K562 (cell line): ENCODE measurements at regions not wholly inside any gene's neighbourhood (a gene's known extent, or its start where the extent isn't known, plus 50 kb on each side); places are given as distances from the start of the nearest gene placed in this dataset.

Source experiments
- ATAC-seq: fragments of 200-7000 bp; cut with Tn5 transposase; 3 replicates; pipeline ENCODE4 v1.9.1; 2020; ENCODE audit warnings: moderate library complexity
- BruUV-seq: library from RNA; stranded (reverse); fragments of 400-500 nt; replicated peaks from 2 replicates; lab custom pipeline; 2021; lab: Mats Ljungman, UMichigan
- CTCF ChIA-PET: fragments of 300-600 bp; formaldehyde crosslinking; extraction: SDS; loops from one replicate; lab custom pipeline; 2021; ENCODE audit warnings: low intra/inter-chr PET ratio; lab: Yijun Ruan, JAX
- POLR2A ChIA-PET: fragments of 300-600, 350-650 bp; sonication (Branson Sonifier 250); formaldehyde crosslinking; extraction: SDS; loops from one replicate; lab custom pipeline; 2021; ENCODE audit warnings: antibody characterized with exemption, inconsistent platforms; lab: Yijun Ruan, JAX
- DNase-seq, 4 experiments: peaks; one replicate each; pipeline versions ENCODE4 v3.0.0 to v3.0.0-alpha.2; 2011 to 2018; ENCODE audit warnings: low spot score in 3 of 4, mixed read lengths in 3 of 4; ENCODE audit errors: extremely low read depth in 1 of 4
- FAIRE-seq: peaks from 2 replicates; lab custom pipeline; 2011; peaks lifted over from hg19 to GRCh38; lab: Jason Lieb, UNC
- H2AFZ ChIP-seq: 2 replicates; pipeline ENCODE4 v1.6.0; 2011; ENCODE audit warnings: low read depth, low read length, control low read depth, inconsistent platforms
- H3K27ac ChIP-seq: fragments of 200-600 bp; 3 replicates; pipeline ENCODE4 v1.8.0; 2011; ENCODE audit warnings: low read depth, mild to moderate bottlenecking, control low read depth, inconsistent platforms, low read length, moderate library complexity, mixed read lengths; ENCODE audit errors: extremely low read depth
- H3K27me3 ChIP-seq, 2 experiments: fragments of 300-600 bp in 1 of 2; 2 replicates in 1 of 2; 3 replicates in 1 of 2; pipeline versions ENCODE4 v1.6.0 to v1.8.0; 2011; ENCODE audit warnings: inconsistent platforms in 2 of 2, low read length in 2 of 2, mild to moderate bottlenecking in 1 of 2, mixed read lengths in 1 of 2, moderate library complexity in 1 of 2; ENCODE audit not compliant: control insufficient read depth in 2 of 2, insufficient read depth in 2 of 2
- H3K36me3 ChIP-seq: fragments of 300-600 bp; 3 replicates; pipeline ENCODE4 v1.8.0; 2011; ENCODE audit warnings: mild to moderate bottlenecking, low read length, inconsistent platforms; ENCODE audit not compliant: control insufficient read depth, insufficient read depth
- H3K4me1 ChIP-seq, 2 experiments: fragments of 200-600 bp in 1 of 2; replicated peaks in 1 of 2; 2 replicates in 1 of 2; 3 replicates in 1 of 2; pipeline versions ENCODE4 v1.5.1 to v1.8.0; 2011; ENCODE audit warnings: inconsistent platforms in 2 of 2, low read length in 2 of 2, mild to moderate bottlenecking in 1 of 2, mixed read lengths in 1 of 2, moderate library complexity in 1 of 2; ENCODE audit not compliant: control insufficient read depth in 2 of 2, insufficient read depth in 2 of 2
- H3K4me2 ChIP-seq: 2 replicates; pipeline ENCODE4 v1.6.1; 2011; ENCODE audit warnings: low read length, control low read depth, inconsistent platforms, mixed read lengths; ENCODE audit not compliant: insufficient read depth
- H3K4me3 ChIP-seq: fragments of 200-600 bp; sonication (generic), shearing (Covaris generic); 2 replicates; pipeline ENCODE4 v1.5.1; 2016; ENCODE audit warnings: control low read depth, inconsistent platforms
- H3K79me2 ChIP-seq: fragments of 200-600 bp; 3 replicates; pipeline ENCODE4 v1.8.0; 2011; ENCODE audit warnings: low read length, inconsistent platforms; ENCODE audit not compliant: control insufficient read depth, insufficient read depth
- H3K9ac ChIP-seq, 2 experiments: 2 replicates each; pipeline versions ENCODE4 v1.6.0 to v1.6.1; 2011; ENCODE audit warnings: low read depth in 2 of 2, low read length in 2 of 2, control low read depth in 1 of 2, inconsistent platforms in 1 of 2, mild to moderate bottlenecking in 1 of 2, mixed read lengths in 1 of 2; ENCODE audit not compliant: insufficient read depth in 1 of 2
- H3K9me1 ChIP-seq: one replicate; pipeline ENCODE4 v1.6.0; 2011; ENCODE audit warnings: inconsistent platforms, mild to moderate bottlenecking, low read length, moderate library complexity; ENCODE audit not compliant: control insufficient read depth, insufficient read depth
- H3K9me3 ChIP-seq: replicated peaks from 2 replicates; pipeline ENCODE4 v1.5.1; 2011; ENCODE audit warnings: low read depth, low read length, inconsistent platforms; ENCODE audit not compliant: control insufficient read depth, insufficient read depth
- H4K20me1 ChIP-seq: replicated peaks from 2 replicates; pipeline ENCODE4 v1.6.1; 2011; ENCODE audit warnings: low read length, inconsistent platforms, mixed read lengths; ENCODE audit not compliant: control insufficient read depth, insufficient read depth
- BRD4 ChIP-seq: fragments of 200-600 bp; sonication (generic); IDR thresholded peaks from 2 replicates; pipeline ENCODE4 v1.6.1; 2017; ENCODE audit warnings: inconsistent platforms
- BRD9 ChIP-seq: fragments of 450-650 bp; IDR thresholded peaks from 2 replicates; pipeline ENCODE4 v1.6.1; 2018; ENCODE audit warnings: low read depth; ENCODE audit not compliant: partially characterized antibody
- FOXA1 ChIP-seq: fragments of 450-650 bp; IDR thresholded peaks from 2 replicates; pipeline ENCODE4 v1.6.1; 2016; ENCODE audit warnings: mild to moderate bottlenecking, borderline replicate concordance
- FOXJ2 ChIP-seq: fragments of 200-800 bp; sonication (Bioruptor generic); IDR thresholded peaks from 2 replicates; pipeline ENCODE4 v1.6.1; 2016; ENCODE audit warnings: missing genetic modification characterization, missing compliant biosample characterization
- HNRNPK ChIP-seq: fragments of 200-400 bp; formaldehyde crosslinking; IDR thresholded peaks from one replicate; pipeline ENCODE4 v1.6.1; 2018; ENCODE audit warnings: mild to moderate bottlenecking, low read depth, low read length; ENCODE audit not compliant: poor library complexity, severe bottlenecking
- JUN ChIP-seq, 2 experiments: sonication (generic) in 1 of 2; formaldehyde crosslinking in 1 of 2; IDR thresholded peaks; 2 replicates each; pipeline versions ENCODE4 v1.6.1 to v1.8.0; 2012 to 2022; ENCODE audit warnings: borderline replicate concordance in 2 of 2, mild to moderate bottlenecking in 2 of 2, improper control_type of control experiment in 1 of 2, low read depth in 1 of 2, low read length in 1 of 2, missing genetic modification reagents in 1 of 2
- MYBL2 ChIP-seq, 2 experiments: fragments of 450-650 bp in 1 of 2; sonication (generic) in 1 of 2; formaldehyde crosslinking in 1 of 2; IDR thresholded peaks; 2 replicates each; pipeline versions ENCODE4 v1.6.1 to v1.8.1; 2017 to 2022; ENCODE audit warnings: borderline replicate concordance in 1 of 2, inconsistent platforms in 1 of 2, low read depth in 1 of 2, mild to moderate bottlenecking in 1 of 2, missing genetic modification reagents in 1 of 2, moderate library complexity in 1 of 2
- PHB ChIP-seq: fragments of 250-450 bp; sonication (Bioruptor Pico); IDR thresholded peaks from 2 replicates; pipeline ENCODE4 v1.5.0; 2021
- SMARCA5 ChIP-seq: fragments of 450-650 bp; IDR thresholded peaks from 2 replicates; pipeline ENCODE4 v1.6.1; 2016
- STAT5B ChIP-seq: fragments of 250-450 bp; sonication (Bioruptor Pico); IDR thresholded peaks from 2 replicates; pipeline ENCODE4 v1.8.0; 2021; ENCODE audit warnings: mild to moderate bottlenecking, inconsistent platforms
- WHSC1 ChIP-seq: IDR thresholded peaks from one replicate; pipeline ENCODE4 v1.6.1; 2012; ENCODE audit warnings: low read length, control low read depth, inconsistent platforms
- ZNF143 ChIP-seq: sonication (generic); formaldehyde crosslinking; IDR thresholded peaks from 2 replicates; pipeline ENCODE4 v1.9.0; 2022; ENCODE audit warnings: mild to moderate bottlenecking, missing genetic modification reagents
- ZNF232 ChIP-seq: sonication (generic); formaldehyde crosslinking; IDR thresholded peaks from 2 replicates; pipeline ENCODE4 v1.8.0; 2022; ENCODE audit warnings: mild to moderate bottlenecking, missing genetic modification reagents
- ZNF586 ChIP-seq: fragments of 450-650 bp; formaldehyde crosslinking; conservative IDR thresholded peaks from 2 replicates; pipeline ENCODE4 v1.4.0; 2020; ENCODE audit warnings: mild to moderate bottlenecking, moderate library complexity
- WGBS: fragments of 100-300 bp; shearing (Covaris generic); methylation state at CpG from one replicate; pipeline ENCODE4 v1.1.6; 2016; ENCODE audit warnings: low coverage, mixed read lengths; ENCODE audit not compliant: insufficient coverage; ENCODE audit errors: missing lambda C conversion rate; 5-methylcytosine and 5-hydroxymethylcytosine counted together
- in situ Hi-C: fragments of 300-500 bp; cut with MboI; formaldehyde crosslinking; loops from 4 replicates; pipeline ENCODE4 v1.15.0; 2018; ENCODE audit warnings: inconsistent platforms, mixed read lengths
- intact Hi-C: fragments of 100-400 bp; cut with micrococcal nuclease; formaldehyde crosslinking; loops from 2 replicates; pipeline ENCODE4 v1.14.2; 2022
- TF ChIP-seq, protein P1 (sequence below): sonication (generic); formaldehyde crosslinking; IDR thresholded peaks from 2 replicates; pipeline ENCODE4 v1.8.0; 2022; ENCODE audit warnings: mild to moderate bottlenecking, missing genetic modification reagents
- TF ChIP-seq, protein P2 (sequence below): fragments of 450-650 bp; conservative IDR thresholded peaks from 2 replicates; pipeline ENCODE4 v1.6.1; 2016; ENCODE audit warnings: missing genetic modification characterization, low read depth, mild to moderate bottlenecking, missing compliant biosample characterization, moderate library complexity
- TF ChIP-seq, protein P3 (sequence below): sonication (generic); formaldehyde crosslinking; IDR thresholded peaks from 2 replicates; pipeline ENCODE4 v1.8.0; 2022; ENCODE audit warnings: missing genetic modification reagents, mild to moderate bottlenecking, borderline replicate concordance
- TF ChIP-seq, protein P4 (sequence below): fragments of 450-650 bp; formaldehyde crosslinking; conservative IDR thresholded peaks from 2 replicates; pipeline ENCODE4 v1.4.0; 2022; ENCODE audit warnings: mild to moderate bottlenecking, missing genetic modification characterization

DNA sequence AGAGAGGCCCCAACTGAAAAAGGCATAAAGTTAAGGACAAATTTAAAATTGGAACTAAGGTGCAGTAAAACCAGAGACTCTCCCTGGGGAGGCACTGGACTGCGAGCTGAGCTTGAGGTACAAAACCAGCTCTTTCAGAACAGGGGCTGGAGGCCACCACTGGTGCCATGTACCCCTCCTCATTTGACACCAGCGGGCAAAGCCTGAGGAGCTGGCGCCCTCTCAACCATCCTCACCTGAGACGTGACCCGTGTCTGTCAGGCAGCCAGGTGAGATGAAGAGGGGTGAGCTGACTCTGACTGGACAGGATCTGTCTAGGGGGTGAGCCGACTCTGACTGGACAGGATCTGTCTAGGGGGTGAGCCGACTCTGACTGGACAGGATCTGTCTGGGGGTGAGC, 68.5 kb downstream of the TMEM18 start:
- H3K27me3 ChIP-seq = peaks cover 11 to 42% of the 10 kb centered on the region in 2 experiments; a peak in 4 of 5 replicates
- ChIA-PET POLR2A (interaction anchor here (0.7 kb wide), 1 partner anchor 415 kb away, joined by 3 read pairs; no protein-coding TSS in a partner anchor), CTCF (no interaction called here)
- H3K4me1 ChIP-seq = peaks cover 0 to 4% of the 10 kb centered on the region in 2 experiments; a peak in 1 of 5 replicates
- H3K79me2 ChIP-seq = no peaks in the 10 kb centered on the region
- no peak for ATAC-seq
- DNase-seq = no peak
- no peak overlapping the region for H2AFZ ChIP-seq
- no peaks in the 10 kb centered on the region for H4K20me1 ChIP-seq
- FAIRE-seq = no peak
- no peaks in the 10 kb centered on the region for H3K36me3 ChIP-seq
- no peak overlapping the region for H3K4me2 ChIP-seq
- H3K9me3 ChIP-seq = no peaks in the 10 kb centered on the region
- no peaks in the 10 kb centered on the region for H3K9me1 ChIP-seq
- BruUV-seq = no TSS peak
- H3K9ac ChIP-seq = no peak overlapping the region
- intact Hi-C loops = no loop called here
- WGBS = 1% methylated on average over 7 of the region's 7 CpGs
- H3K4me3 ChIP-seq = no peak overlapping the region
- no peak overlapping the region for H3K27ac ChIP-seq
- in situ Hi-C loops = no loop called here
- TF ChIP-seq WHSC1 = no peak
- TF ChIP-seq, protein P1, sequence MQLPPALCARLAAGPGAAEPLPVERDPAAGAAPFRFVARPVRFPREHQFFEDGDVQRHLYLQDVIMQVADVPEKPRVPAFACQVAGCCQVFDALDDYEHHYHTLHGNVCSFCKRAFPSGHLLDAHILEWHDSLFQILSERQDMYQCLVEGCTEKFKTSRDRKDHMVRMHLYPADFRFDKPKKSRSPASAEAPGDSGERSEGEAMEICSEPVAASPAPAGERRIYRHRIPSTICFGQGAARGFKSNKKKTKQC (CRISPR knock-in tag) = no peak
- no peak for TF ChIP-seq JUN (IDR thresholded peaks at IDR 0.05; ENCODE audit: borderline replicate concordance, low read depth, low read length)
- TF ChIP-seq JUN (CRISPR knock-in tag; IDR thresholded peaks at IDR 0.05; ENCODE audit: borderline replicate concordance) = no peak
- TF ChIP-seq BRD4 = no peak
- TF ChIP-seq, protein P2, sequence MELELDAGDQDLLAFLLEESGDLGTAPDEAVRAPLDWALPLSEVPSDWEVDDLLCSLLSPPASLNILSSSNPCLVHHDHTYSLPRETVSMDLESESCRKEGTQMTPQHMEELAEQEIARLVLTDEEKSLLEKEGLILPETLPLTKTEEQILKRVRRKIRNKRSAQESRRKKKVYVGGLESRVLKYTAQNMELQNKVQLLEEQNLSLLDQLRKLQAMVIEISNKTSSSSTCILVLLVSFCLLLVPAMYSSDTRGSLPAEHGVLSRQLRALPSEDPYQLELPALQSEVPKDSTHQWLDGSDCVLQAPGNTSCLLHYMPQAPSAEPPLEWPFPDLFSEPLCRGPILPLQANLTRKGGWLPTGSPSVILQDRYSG (tag) = no peak
- TF ChIP-seq ZNF232 (CRISPR knock-in tag) = no peak
- TF ChIP-seq BRD9 = no peak
- TF ChIP-seq FOXA1 = no peak
- TF ChIP-seq SMARCA5 = no peak
- no peak for TF ChIP-seq PHB
- TF ChIP-seq FOXJ2 (tag) = no peak
- no peak for TF ChIP-seq MYBL2 (IDR thresholded peaks at IDR 0.05; ENCODE audit: low read depth)
- no peak for TF ChIP-seq MYBL2 (CRISPR knock-in tag; IDR thresholded peaks at IDR 0.05; ENCODE audit: borderline replicate concordance)
- no peak for TF ChIP-seq ZNF143
- TF ChIP-seq, protein P3, sequence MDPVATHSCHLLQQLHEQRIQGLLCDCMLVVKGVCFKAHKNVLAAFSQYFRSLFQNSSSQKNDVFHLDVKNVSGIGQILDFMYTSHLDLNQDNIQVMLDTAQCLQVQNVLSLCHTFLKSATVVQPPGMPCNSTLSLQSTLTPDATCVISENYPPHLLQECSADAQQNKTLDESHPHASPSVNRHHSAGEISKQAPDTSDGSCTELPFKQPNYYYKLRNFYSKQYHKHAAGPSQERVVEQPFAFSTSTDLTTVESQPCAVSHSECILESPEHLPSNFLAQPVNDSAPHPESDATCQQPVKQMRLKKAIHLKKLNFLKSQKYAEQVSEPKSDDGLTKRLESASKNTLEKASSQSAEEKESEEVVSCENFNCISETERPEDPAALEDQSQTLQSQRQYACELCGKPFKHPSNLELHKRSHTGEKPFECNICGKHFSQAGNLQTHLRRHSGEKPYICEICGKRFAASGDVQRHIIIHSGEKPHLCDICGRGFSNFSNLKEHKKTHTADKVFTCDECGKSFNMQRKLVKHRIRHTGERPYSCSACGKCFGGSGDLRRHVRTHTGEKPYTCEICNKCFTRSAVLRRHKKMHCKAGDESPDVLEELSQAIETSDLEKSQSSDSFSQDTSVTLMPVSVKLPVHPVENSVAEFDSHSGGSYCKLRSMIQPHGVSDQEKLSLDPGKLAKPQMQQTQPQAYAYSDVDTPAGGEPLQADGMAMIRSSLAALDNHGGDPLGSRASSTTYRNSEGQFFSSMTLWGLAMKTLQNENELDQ (CRISPR knock-in tag) = no peak
- no peak for TF ChIP-seq HNRNPK
- TF ChIP-seq STAT5B (CRISPR knock-in tag) = no peak
- no peak for TF ChIP-seq ZNF586 (CRISPR knock-in tag)
- TF ChIP-seq, protein P4, sequence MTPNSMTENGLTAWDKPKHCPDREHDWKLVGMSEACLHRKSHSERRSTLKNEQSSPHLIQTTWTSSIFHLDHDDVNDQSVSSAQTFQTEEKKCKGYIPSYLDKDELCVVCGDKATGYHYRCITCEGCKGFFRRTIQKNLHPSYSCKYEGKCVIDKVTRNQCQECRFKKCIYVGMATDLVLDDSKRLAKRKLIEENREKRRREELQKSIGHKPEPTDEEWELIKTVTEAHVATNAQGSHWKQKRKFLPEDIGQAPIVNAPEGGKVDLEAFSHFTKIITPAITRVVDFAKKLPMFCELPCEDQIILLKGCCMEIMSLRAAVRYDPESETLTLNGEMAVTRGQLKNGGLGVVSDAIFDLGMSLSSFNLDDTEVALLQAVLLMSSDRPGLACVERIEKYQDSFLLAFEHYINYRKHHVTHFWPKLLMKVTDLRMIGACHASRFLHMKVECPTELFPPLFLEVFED (CRISPR knock-in tag) = no peak
